HepG2 (cell line): ENCODE measurements at regions not wholly inside any gene's neighbourhood (a gene's known extent, or its start where the extent isn't known, plus 50 kb on each side); places are given as distances from the start of the nearest gene placed in this dataset.

Source experiments
- ATAC-seq: fragments of 200-7000 bp; cut with Tn5 transposase; 3 replicates; pipeline ENCODE4 v1.9.1; 2020; ENCODE audit warnings: mild to moderate bottlenecking, moderate library complexity
- BruUV-seq: library from RNA; stranded (reverse); fragments of 400-500 nt; replicated peaks from 2 replicates; lab custom pipeline; 2021; lab: Mats Ljungman, UMichigan
- CTCF ChIA-PET: fragments of 300-600 bp; formaldehyde crosslinking; extraction: SDS; loops from one replicate; lab custom pipeline; 2021; ENCODE audit warnings: low total read pairs, inconsistent platforms, low intra/inter-chr PET ratio; lab: Yijun Ruan, JAX
- POLR2A ChIA-PET: fragments of 350-600 bp; sonication (Branson Sonifier 250); formaldehyde crosslinking; loops from one replicate; lab custom pipeline; 2020; ENCODE audit warnings: antibody characterized with exemption, inconsistent platforms; lab: Yijun Ruan, JAX
- DNase-seq: peaks from one replicate; pipeline ENCODE4 v3.0.0-alpha.2; 2015; ENCODE audit warnings: low spot score
- FAIRE-seq: peaks from 3 replicates; lab custom pipeline; 2011; peaks lifted over from hg19 to GRCh38; lab: Jason Lieb, UNC
- H2AFZ ChIP-seq: one replicate; pipeline ENCODE4 v1.6.1; 2011; ENCODE audit warnings: low read length, inconsistent platforms
- H3K27ac ChIP-seq: fragments of 300-600 bp; 3 replicates; pipeline ENCODE4 v1.8.0; 2011; ENCODE audit warnings: mixed run types, mild to moderate bottlenecking, mixed read lengths, low read length, inconsistent platforms; ENCODE audit not compliant: insufficient read depth; ENCODE audit errors: extremely low read length
- H3K27me3 ChIP-seq, 2 experiments: fragments of 200-600 bp in 1 of 2; 2 replicates in 1 of 2; 3 replicates in 1 of 2; pipeline versions ENCODE4 v1.6.0 to v1.8.0; 2011; ENCODE audit warnings: low read length in 2 of 2, mild to moderate bottlenecking in 2 of 2, moderate library complexity in 2 of 2, inconsistent platforms in 1 of 2; ENCODE audit not compliant: insufficient read depth in 2 of 2, control insufficient read depth in 1 of 2
- H3K36me3 ChIP-seq, 2 experiments: fragments of 200-600 bp in 1 of 2; replicated peaks in 1 of 2; 2 replicates in 1 of 2; 3 replicates in 1 of 2; pipeline versions ENCODE4 v1.5.1 to v1.8.0; 2011; ENCODE audit warnings: low read length in 2 of 2, inconsistent platforms in 1 of 2; ENCODE audit not compliant: insufficient read depth in 2 of 2, control insufficient read depth in 1 of 2
- H3K4me1 ChIP-seq: 2 replicates; pipeline ENCODE4 v1.5.1; 2012; ENCODE audit warnings: low read length, inconsistent platforms; ENCODE audit not compliant: insufficient read depth
- H3K4me2 ChIP-seq: 2 replicates; pipeline ENCODE4 v1.6.0; 2011; ENCODE audit warnings: low read depth, low read length, inconsistent platforms
- H3K4me3 ChIP-seq, 3 experiments: fragments of 200-600 bp in 1 of 3; sonication (generic), shearing (Covaris generic) in 1 of 3; replicated peaks in 1 of 3; 2 replicates each; pipeline ENCODE4 v1.5.1; 2011 to 2016; ENCODE audit warnings: low read length in 3 of 3, inconsistent platforms in 2 of 3, low read depth in 2 of 3, mild to moderate bottlenecking in 2 of 3, control low read depth in 1 of 3, mixed read lengths in 1 of 3; ENCODE audit not compliant: insufficient read depth in 1 of 3
- H3K79me2 ChIP-seq: one replicate; pipeline ENCODE4 v1.6.1; 2011; ENCODE audit warnings: low read length, inconsistent platforms; ENCODE audit not compliant: insufficient read depth
- H3K9ac ChIP-seq: 2 replicates; pipeline ENCODE4 v1.6.0; 2011; ENCODE audit warnings: mild to moderate bottlenecking, low read depth, low read length, inconsistent platforms; ENCODE audit not compliant: insufficient read depth
- H3K9me3 ChIP-seq: 2 replicates; pipeline ENCODE4 v1.5.1; 2012; ENCODE audit warnings: mild to moderate bottlenecking, low read length
- H4K20me1 ChIP-seq: 2 replicates; pipeline ENCODE4 v1.6.0; 2011; ENCODE audit warnings: inconsistent platforms, mild to moderate bottlenecking, low read length, moderate library complexity; ENCODE audit not compliant: insufficient read depth
- E2F2 ChIP-seq: sonication (generic); formaldehyde crosslinking; IDR thresholded peaks from 2 replicates; pipeline ENCODE4 v1.4.0; 2020; ENCODE audit warnings: missing genetic modification reagents, borderline replicate concordance
- NPAS2 ChIP-seq: sonication (generic); formaldehyde crosslinking; IDR thresholded peaks from 2 replicates; pipeline ENCODE4 v1.8.0; 2022; ENCODE audit warnings: mild to moderate bottlenecking, missing genetic modification reagents, borderline replicate concordance
- PRDM10 ChIP-seq: sonication (generic); formaldehyde crosslinking; IDR thresholded peaks from 2 replicates; pipeline ENCODE4 v1.4.0; 2020; ENCODE audit warnings: low read depth, missing genetic modification reagents
- RBM22 ChIP-seq: fragments of 200-400 bp; formaldehyde crosslinking; optimal IDR thresholded peaks from 2 replicates; pipeline ENCODE3; 2017; ENCODE audit warnings: mild to moderate bottlenecking, low read length, moderate library complexity
- ZNF142 ChIP-seq: sonication (generic); formaldehyde crosslinking; IDR thresholded peaks from 2 replicates; pipeline ENCODE4 v1.4.0; 2020; ENCODE audit warnings: missing genetic modification reagents
- ZNF704 ChIP-seq: sonication (generic); formaldehyde crosslinking; IDR thresholded peaks from 2 replicates; pipeline ENCODE4 v1.8.1; 2023; ENCODE audit warnings: mild to moderate bottlenecking, inconsistent platforms, moderate library complexity, missing genetic modification reagents, borderline replicate concordance
- WGBS: methylation state at CpG from one replicate; pipeline ENCODE4 v1.1.6; 2017; ENCODE audit warnings: low lambda C conversion rate; 5-methylcytosine and 5-hydroxymethylcytosine counted together
- in situ Hi-C: cut with HindIII; loops from 2 replicates; pipeline ENCODE4 v1.10.0; 2017; ENCODE audit warnings: low pct_unique_long_range_greater_than_20kb; ENCODE audit not compliant: extremely low pct_ligation_motif_present
- intact Hi-C: fragments of 100-400 bp; cut with micrococcal nuclease; formaldehyde crosslinking; loops from one replicate; pipeline ENCODE4 v1.10.0; 2022; ENCODE audit not compliant: unreplicated experiment

GRCh38 chr10:125257521-125258108 is 97.3 kb upstream of the CTBP2 start:
- FAIRE-seq: no peak
- no peak overlapping the region for H2AFZ ChIP-seq
- CTCF ChIA-PET: no interaction called here
- no peak for DNase-seq
- in situ Hi-C loops: no loop called here
- H3K4me2 ChIP-seq: no peak overlapping the region
- POLR2A ChIA-PET: no interaction called here
- no peak for ATAC-seq
- intact Hi-C loops: no loop called here
- H3K36me3 ChIP-seq: no peaks in the 10 kb centered on the region
- no peaks in the 10 kb centered on the region for H4K20me1 ChIP-seq
- H3K27ac ChIP-seq: no peak overlapping the region
- no peak overlapping the region for H3K9ac ChIP-seq
- no peaks in the 10 kb centered on the region for H3K4me1 ChIP-seq
- 16% methylated on average over 4 of the region's 12 CpGs for WGBS
- BruUV-seq: no TSS peak
- H3K9me3 ChIP-seq: no peaks in the 10 kb centered on the region
- no peaks in the 10 kb centered on the region for H3K79me2 ChIP-seq
- H3K27me3 ChIP-seq: no peaks in the 10 kb centered on the region; a peak in 1 of 5 replicates
- no peak overlapping the region for H3K4me3 ChIP-seq
- TF ChIP-seq PRDM10 (CRISPR knock-in tag) (no peak), NPAS2 (CRISPR knock-in tag) (no peak), E2F2 (CRISPR knock-in tag) (no peak), ZNF142 (CRISPR knock-in tag) (no peak), RBM22 (no peak), ZNF704 (CRISPR knock-in tag) (no peak)
